ENCODE measurements at regions not wholly inside any gene's neighbourhood (a gene's known extent, or its start where the extent isn't known, plus 50 kb on each side); places are given as distances from the start of the nearest gene placed in this dataset.

- TF ChIP-seq AHDC1 (CRISPR knock-in tag; IDR thresholded peaks at IDR 0.05; ENCODE audit: borderline replicate concordance) (no peak), SMARCC2 (IDR thresholded peaks at IDR 0.05) (no peak), CTCF (CRISPR knock-in tag; IDR thresholded peaks at IDR 0.05) (no peak), RXRB (CRISPR knock-in tag; IDR thresholded peaks at IDR 0.05; ENCODE audit: borderline replicate concordance) (no peak), ZNF451 (CRISPR knock-in tag; IDR thresholded peaks at IDR 0.05) (no peak), EED (CRISPR knock-in tag; IDR thresholded peaks at IDR 0.05) (no peak), ZNF124 (CRISPR knock-in tag; IDR thresholded peaks at IDR 0.05) (no peak), ERF (CRISPR knock-in tag; IDR thresholded peaks at IDR 0.05) (no peak), SIX4 (CRISPR knock-in tag; IDR thresholded peaks at IDR 0.05) (no peak), SP4 (CRISPR knock-in tag; IDR thresholded peaks at IDR 0.05) (no peak)
Measured at GRCh38 chr1:238753252-238753651, 633.1 kb upstream of the CHRM3 start (continued).
